GM18951 (cell line): ENCODE measurements at regions not wholly inside any gene's neighbourhood (a gene's known extent, or its start where the extent isn't known, plus 50 kb on each side); places are given as distances from the start of the nearest gene placed in this dataset.
A peak's percentile ranks its signal among the peaks of the same experiment; 100 is the strongest.

Experiments used
- POLR2A ChIP-seq: IDR thresholded peaks from 4 replicates; pipeline ENCODE4 v1.6.1; 2011; ENCODE audit warnings: mild to moderate bottlenecking; ENCODE audit not compliant: insufficient read length, insufficient read depth; ENCODE audit errors: extremely low read depth
- in situ Hi-C: fragments of 300-500 bp; cut with MboI; formaldehyde crosslinking; loops from one replicate; pipeline ENCODE4 v1.12.0; 2022; ENCODE audit warnings: low sequenced_read_pairs, mixed read lengths, inconsistent platforms; ENCODE audit not compliant: unreplicated experiment

DNA sequence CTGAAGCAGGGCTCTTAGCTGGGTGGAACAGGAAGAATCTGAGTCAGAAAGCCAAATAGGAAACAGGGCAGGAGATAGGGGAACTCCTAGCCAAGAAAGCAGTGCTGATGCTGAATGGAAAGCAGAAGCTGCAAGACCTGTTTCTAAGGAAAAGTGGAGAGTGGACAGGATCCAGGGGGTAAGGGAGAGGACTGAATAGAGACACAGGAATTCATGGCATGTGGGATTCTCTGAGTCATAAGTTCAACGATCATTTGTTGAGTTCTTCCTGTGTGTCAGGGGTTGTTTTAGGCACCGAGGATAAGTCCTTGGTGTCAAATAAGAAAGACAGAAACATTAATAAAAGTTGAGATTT lies 153.8 kb upstream of the FGGY start:
- in situ Hi-C loops: no loop called here
- TF ChIP-seq POLR2A: no peak

DNA sequence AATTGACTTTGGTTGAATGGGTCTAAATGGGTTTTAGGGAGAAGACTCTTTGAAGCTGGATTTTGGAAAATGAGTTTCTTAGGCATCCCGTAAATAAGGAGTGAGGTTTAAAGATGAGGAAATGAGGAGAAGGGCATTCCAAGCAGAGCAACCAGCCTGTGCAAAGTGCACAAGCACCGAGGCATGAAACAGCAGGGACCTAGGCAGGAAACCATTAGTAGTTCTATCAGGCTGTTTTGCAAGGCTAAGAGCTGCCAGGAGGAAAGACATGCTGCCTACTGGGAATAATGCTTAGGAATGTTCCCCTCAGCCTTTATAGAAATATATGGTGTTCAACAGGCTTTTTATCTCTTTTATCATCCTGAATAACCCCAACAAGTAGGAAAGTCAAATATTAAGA lies 153.1 kb upstream of the FGGY start:
- in situ Hi-C loops: no loop called here
- TF ChIP-seq POLR2A: no peak

DNA sequence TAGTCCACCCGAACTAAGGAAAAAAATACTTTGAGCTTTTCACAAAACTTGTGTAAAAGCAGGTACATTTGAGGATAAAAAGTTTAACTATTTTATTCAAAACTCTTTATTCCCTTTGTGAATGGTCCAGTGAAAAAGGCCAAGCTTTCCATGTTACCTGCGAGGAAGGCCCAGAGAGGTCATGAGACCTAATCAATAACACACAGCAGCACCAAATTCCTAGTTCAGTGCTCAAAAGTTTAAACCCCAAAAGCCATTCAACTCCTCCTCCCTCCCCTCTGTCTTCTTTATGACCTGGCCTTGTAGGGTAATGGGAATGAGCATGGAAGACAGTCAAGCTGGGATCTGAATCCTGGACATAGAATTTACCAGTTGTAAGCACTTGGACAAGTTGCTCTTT lies 151.9 kb upstream of the FGGY start:
- in situ Hi-C loops: no loop called here
- no peak for TF ChIP-seq POLR2A

DNA sequence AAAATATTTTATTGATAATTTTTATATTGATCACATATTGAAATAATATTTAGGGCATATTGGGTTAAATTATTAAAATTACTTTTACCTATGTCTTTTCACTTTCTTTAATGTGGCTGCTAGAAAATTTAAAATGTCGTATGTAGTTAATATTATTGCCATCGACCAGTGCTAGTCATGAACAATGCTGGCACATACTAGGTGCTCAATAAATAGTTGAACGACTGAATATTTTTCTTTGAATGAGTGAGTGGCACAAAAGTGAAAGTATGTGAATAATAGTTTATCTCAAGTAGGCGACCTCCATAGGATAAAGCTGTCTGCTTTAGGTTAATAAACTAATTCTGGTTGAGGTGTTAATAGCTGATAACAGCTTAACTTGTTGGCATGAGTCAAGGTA lies 150.8 kb upstream of the FGGY start:
- in situ Hi-C loops: no loop called here
- no peak for TF ChIP-seq POLR2A

DNA sequence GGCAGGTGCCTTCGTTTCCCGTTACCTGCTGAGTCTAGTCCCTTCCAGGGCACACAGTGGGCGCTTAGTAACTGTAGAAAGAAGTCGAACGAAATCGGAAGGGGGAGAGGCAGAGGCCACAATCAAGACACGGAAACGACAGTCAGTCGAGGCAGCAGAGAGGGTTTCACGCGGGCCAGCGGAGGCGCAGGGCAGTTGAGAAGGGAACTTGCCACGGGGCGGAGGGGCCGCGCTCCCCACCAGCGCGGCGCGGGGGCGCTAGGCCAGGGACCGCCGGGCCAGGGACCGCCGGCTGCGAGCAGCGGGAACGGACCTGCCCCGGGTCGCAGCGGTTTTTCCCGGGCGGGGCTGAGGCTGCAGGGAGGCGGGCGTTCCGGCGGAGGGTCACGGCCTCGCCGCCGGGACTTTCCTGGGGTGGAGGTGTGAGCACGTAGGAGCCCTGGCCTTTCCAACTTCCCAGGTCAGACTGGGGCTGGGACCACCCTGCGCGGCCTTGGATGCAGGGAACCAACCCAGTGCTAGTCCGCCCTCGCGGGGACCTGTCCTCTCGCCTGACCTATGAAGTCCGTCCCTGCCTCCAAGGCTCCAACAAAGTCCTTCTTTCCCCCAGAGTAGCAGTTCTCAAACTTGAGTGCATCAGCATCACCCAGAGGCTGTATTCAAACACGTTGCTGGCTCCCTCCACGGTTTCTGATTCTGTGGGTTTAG lies 150.1 kb upstream of the FGGY start:
- in situ Hi-C loops: no loop called here
- TF ChIP-seq POLR2A: peak; percentile 60

DNA sequence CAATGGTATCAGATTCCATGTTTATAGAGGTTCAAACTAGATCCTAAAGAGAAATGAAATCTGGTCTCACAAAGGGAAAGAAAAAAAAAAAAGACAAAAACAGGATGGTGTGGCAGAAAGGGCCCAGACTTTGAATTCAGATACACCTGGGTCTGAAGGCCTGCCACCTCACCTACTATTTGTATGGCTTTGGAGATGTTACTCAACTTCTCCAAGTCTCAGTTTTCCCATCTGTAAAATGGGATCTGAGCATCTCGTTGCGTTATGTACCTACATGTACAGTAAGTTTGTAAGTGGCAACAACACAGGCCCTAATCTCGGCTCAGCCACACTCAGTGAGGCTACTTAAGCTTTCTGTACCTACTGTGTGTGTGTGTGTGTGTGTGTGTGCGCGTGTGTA lies 147.5 kb upstream of the FGGY start:
- TF ChIP-seq POLR2A: no peak
- in situ Hi-C loops: no loop called here

DNA sequence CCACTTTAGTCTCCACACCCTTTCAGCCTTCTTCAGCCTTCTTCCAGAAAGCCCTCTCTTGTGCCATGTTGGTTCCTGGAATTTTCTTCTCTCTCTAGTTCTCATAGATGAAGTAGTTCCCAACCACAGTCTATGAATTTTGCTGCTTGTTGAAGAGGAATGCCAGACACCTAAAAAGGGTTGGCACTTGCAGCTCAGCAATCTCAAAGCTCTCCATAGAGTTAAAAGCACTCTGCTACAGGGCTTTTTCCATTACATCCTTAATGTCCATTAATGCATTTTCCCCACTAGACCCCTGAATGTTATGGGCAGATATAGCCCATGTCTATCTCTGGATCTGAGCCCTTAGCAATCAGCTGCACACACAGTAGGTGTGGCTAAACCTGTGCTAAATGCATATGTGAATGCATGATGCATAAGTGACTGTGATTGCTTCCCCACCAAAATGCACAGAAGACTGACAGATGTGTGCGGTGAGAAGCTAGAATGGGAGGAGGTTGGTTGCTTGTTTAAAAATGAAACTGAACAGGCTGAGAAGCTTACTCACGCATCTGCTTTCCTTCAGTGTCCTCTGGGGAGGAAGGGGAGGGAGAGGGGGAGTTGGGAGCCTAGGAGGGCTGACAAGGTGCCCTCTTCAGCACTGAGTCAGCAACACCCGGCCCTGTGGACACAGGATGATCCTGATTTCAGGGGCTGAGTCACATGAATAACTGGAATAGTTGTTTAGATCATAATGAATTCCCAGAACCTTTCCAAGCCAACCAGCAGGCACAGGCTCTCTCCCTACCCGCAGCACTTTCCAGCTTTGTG lies 146.1 kb upstream of the FGGY start:
- in situ Hi-C loops: no loop called here
- TF ChIP-seq POLR2A: no peak

DNA sequence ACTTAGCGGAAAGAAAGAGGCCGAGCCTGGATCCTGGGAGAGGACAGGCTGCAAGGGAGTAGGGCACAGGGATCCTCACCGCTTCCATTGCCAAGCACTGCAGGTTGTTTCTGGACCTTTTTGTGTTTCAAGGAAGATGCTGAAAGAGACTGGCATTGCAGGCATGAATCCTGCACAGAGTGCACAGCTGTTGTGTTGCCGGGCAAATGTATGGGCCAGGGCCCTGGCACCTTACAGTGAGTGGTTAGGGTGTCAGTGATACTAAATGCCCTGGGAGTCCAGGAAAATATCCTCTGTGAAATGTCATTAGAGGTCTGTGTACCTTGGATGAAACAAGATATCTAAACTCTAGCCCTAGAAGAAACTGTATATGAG lies 145.5 kb upstream of the FGGY start:
- no peak for TF ChIP-seq POLR2A
- in situ Hi-C loops: no loop called here

DNA sequence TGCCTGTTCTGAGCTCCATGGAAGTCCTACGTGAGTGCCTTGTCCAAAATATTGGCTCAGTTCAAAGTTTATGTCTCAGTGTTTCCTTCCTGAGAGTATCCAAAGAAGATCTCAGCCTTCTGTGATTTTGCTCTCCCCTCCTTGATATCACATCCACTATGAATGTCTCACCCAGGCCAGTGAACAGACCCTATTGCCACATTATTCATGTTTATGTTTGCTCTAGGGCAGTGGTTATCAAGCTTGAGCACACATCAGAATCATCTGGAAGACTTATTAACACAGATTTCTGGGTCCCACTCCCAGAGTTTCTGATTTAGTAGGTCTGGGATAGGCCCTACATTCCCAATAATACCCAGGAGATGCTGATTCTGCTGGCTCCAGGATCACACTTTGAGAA lies 145.0 kb upstream of the FGGY start:
- in situ Hi-C loops: no loop called here
- no peak for TF ChIP-seq POLR2A

DNA sequence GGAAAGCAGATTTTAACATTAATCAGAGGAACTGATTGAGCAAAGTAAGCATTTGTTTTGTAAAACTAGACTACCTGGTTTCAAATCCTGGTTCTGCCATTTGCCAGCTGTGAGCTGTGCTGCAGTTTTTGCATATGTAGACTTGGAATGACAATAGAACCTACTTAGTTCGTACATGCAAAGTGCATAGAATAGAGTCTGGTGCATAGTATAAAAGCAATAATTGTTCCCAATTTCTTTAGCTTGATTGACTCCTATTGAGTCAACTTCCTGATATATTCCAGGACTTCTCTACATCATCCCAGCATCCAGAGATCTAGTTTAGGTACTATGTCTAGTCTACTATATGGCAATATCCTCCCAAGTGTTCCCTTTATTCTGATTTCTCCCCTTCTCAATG lies 144.4 kb upstream of the FGGY start:
- TF ChIP-seq POLR2A: no peak
- in situ Hi-C loops: no loop called here

DNA sequence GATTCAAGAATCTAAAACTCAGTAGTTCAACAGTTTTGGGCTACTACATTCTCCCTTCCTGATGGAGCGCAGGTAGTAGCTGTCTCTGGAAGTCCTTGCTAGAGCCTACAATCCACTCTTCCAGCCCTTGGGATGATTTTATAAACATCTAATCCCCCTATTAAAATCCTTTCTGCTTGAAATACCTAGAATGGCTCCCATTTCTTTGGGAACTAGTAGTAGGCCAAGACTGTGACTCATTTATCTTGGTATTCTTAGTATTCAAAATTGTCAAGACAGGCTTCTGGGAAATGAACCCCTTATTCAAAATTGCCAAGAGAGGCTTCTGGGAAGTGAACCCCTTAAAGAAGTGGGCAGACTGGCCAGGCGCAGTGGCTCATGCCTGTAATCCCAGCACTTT lies 142.5 kb upstream of the FGGY start:
- TF ChIP-seq POLR2A: no peak
- in situ Hi-C loops: no loop called here

DNA sequence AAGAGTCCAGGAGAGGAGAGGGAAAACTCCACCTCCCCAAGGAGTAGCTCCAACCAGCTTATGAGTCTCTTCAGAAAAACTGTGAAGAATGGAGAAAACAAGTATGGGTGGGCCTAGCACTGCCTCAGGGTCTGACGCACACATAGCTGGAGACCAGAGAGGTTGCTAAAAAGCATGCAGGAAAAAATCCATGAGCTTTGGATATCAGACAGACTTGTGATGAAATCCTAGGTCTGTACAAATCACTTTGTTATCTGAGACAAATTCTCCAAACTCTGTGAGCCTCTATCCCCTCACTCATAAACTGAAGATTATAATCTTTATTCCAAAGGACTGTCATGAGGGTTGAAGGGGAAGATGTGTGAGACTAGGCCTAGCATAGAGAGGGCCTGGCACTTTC lies 141.5 kb upstream of the FGGY start:
- TF ChIP-seq POLR2A: no peak
- in situ Hi-C loops: no loop called here

DNA sequence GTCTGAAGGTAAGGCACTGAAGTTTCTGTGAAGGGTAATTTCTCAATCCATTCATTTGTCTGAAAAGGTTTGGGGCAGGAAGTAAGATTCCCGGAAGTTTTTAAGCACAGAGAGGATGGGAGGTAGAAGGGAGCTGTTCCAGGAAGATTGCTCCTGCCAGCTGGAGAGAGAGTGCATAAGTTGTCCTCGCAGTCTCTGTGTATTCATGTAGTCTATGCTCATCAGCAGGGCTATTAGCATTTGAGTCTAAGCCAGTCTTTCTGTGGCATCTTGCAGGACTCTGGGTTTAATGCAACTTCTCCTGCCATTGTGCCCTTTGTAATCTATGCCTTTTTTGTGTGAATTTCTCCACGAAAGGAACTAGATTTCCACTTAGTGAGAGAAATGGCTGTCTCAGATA lies 140.8 kb upstream of the FGGY start:
- TF ChIP-seq POLR2A: no peak
- in situ Hi-C loops: no loop called here

DNA sequence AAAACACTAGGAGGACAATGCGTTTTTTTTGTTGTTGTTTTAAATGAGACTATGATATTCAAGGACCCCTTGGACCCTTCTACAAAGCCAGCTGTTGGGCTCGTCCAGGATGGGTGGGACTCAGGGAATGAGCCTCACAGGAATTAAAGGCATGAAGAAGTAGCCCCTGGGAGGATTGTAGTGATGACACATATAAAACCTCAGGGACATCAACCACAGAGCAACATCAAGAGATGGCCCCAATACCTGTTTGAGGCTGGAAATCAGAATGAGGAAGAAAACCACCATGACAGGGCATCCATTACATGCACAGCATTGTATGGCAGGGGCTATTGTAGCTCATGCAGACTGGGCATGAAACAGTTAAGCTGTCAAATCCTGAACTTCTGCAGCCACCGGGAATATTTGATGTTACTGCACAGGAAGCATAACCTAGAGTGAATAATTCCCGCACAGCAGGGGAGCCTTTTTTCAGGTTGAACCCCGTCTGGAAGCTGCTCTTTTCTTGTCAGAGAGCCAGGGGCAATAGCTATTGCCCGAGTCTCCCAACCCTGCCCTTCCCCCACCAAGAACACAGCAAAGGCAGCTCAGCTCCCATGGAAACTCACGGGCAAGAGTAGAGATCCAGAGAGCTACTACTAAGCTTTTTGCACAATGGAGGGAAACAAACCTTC lies 140.2 kb upstream of the FGGY start:
- no peak for TF ChIP-seq POLR2A
- in situ Hi-C loops: no loop called here
